ENCODE measurements at regions not wholly inside any gene's neighbourhood (a gene's known extent, or its start where the extent isn't known, plus 50 kb on each side); places are given as distances from the start of the nearest gene placed in this dataset.

GRCh38 chr19:27529158-27529557 is 1683.8 kb downstream of the UQCRFS1 start:
- Histone ChIP-seq H3K4me3 (no peak overlapping the region), H3K36me3 (no peaks in the 10 kb centered on the region), H3K27me3 (no peaks in the 10 kb centered on the region), H3K4me1 (no peaks in the 10 kb centered on the region), H3K9me3 (peaks cover 0 to 98% of the 10 kb centered on the region in 2 donors), H3K27ac (no peak overlapping the region)
- no peak for DNase-seq (ENCODE audit: low spot score)
- TF ChIP-seq CTCF (IDR thresholded peaks at IDR 0.05): no peak

- DNase-seq (ENCODE audit: low spot score): no peak
- Histone ChIP-seq H3K4me3 (no peak overlapping the region), H3K27me3 (no peaks in the 10 kb centered on the region), H3K36me3 (no peaks in the 10 kb centered on the region), H3K4me1 (no peaks in the 10 kb centered on the region), H3K9me3 (peaks cover 2 to 56% of the 10 kb centered on the region in 2 donors), H3K27ac (no peak overlapping the region)
- TF ChIP-seq CTCF (IDR thresholded peaks at IDR 0.05): no peak
Observed at GRCh38 chr19:27522223-27522622, 1690.7 kb downstream of the UQCRFS1 start.

All from right atrium auricular region (tissue), 2 donors.